PC-3 (cell line): ENCODE measurements at regions not wholly inside any gene's neighbourhood (a gene's known extent, or its start where the extent isn't known, plus 50 kb on each side); places are given as distances from the start of the nearest gene placed in this dataset.

Experiments used
- CTCF ChIP-seq: fragments of 300-600 bp; sonication (generic); conservative IDR thresholded peaks from 2 replicates; pipeline ENCODE4 v1.5.1; 2017; ENCODE audit warnings: antibody characterized with exemption, low read depth, mild to moderate bottlenecking, low read length
- EZH2 ChIP-seq: fragments of 300-600 bp; sonication (generic); IDR thresholded peaks from one replicate; pipeline ENCODE4 v1.6.1; 2017; ENCODE audit warnings: antibody characterized with exemption, mild to moderate bottlenecking, low read length; ENCODE audit not compliant: unreplicated experiment
- EZH2phosphoT487 ChIP-seq: fragments of 300-600 bp; sonication (generic); IDR thresholded peaks from 2 replicates; pipeline ENCODE4 v1.6.1; 2018; ENCODE audit warnings: mild to moderate bottlenecking, antibody characterized with exemption, low read length, borderline replicate concordance

GRCh38 chr10:28993056-28993455 is 295.8 kb upstream of the LYZL1 start:
- no peak for TF ChIP-seq CTCF
- no peak for TF ChIP-seq EZH2
- no peak for TF ChIP-seq EZH2phosphoT487
